NCI-H1436 treated with DMSO at 0.1 percent for 48 hours (cell line): ENCODE measurements at regions not wholly inside any gene's neighbourhood (a gene's known extent, or its start where the extent isn't known, plus 50 kb on each side); places are given as distances from the start of the nearest gene placed in this dataset.
"Not testable (repeated sequence)": the region's sequence is repeated elsewhere in the genome, so short reads cannot be mapped to it uniquely, and the experiment has no call there.

ENCODE experiments used
- DNase-seq: peaks from one replicate; lab custom pipeline; 2025; lab: John Stamatoyannopoulos, UW

GRCh38 chr6:74408844-74409243, 712.8 kb downstream of the CD109 start:
- no peak for DNase-seq

DNA sequence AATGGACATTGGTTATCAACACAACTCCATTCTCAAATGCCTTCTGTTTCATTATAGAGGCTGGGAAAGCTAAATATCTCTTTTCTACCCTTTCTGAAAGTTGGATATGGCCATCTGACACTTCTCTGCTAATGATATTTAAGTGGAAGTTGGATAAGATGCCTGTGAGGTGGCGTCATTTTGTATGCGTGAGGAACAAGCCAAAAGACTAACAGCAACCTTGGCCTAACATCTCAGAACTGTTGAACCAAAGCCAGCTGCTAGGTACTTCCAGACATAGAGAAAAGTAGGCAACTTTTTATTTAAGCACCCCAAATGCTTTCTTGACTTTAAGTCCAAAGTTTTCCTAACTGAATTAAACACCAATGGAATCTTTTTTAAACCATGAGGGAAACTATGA, 708.4 kb downstream of the CD109 start:
- no peak for DNase-seq

- DNase-seq, result no peak
Observed at GRCh38 chr6:74402781-74403180, 706.8 kb downstream of the CD109 start.

- DNase-seq, result not testable (repeated sequence)
Observed at GRCh38 chr6:74378437-74378836, 682.4 kb downstream of the CD109 start.

- no peak for DNase-seq
Observed at GRCh38 chr6:74369556-74369993, 673.6 kb downstream of the CD109 start.

GRCh38 chr6:74368746-74369145, 672.7 kb downstream of the CD109 start:
- DNase-seq, result no peak

DNA sequence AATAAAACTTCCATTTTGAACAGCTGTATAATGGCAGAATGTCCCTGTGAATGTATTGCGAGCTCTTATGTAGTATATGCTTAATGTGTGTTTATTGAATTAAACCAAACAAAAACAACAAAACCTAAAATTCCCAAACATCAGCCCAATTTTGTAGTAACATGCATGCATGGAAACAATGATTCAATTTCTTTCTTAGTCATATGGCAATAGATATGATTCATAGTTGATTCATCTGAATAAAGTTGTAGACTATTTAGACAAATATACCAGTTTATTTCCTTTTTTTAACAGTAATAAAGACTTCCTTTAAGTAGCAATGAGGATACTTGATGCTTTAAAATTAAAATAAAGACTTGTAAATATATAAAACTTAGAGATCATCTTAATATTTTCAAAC, 670.6 kb downstream of the CD109 start:
- DNase-seq, result no peak

- no peak for DNase-seq
Observed at GRCh38 chr6:74362391-74362790, 666.4 kb downstream of the CD109 start.

- no peak for DNase-seq
Observed at GRCh38 chr6:74357321-74357720, 661.3 kb downstream of the CD109 start.

- no peak for DNase-seq
Observed at GRCh38 chr6:74356391-74356790, 660.4 kb downstream of the CD109 start.

DNA sequence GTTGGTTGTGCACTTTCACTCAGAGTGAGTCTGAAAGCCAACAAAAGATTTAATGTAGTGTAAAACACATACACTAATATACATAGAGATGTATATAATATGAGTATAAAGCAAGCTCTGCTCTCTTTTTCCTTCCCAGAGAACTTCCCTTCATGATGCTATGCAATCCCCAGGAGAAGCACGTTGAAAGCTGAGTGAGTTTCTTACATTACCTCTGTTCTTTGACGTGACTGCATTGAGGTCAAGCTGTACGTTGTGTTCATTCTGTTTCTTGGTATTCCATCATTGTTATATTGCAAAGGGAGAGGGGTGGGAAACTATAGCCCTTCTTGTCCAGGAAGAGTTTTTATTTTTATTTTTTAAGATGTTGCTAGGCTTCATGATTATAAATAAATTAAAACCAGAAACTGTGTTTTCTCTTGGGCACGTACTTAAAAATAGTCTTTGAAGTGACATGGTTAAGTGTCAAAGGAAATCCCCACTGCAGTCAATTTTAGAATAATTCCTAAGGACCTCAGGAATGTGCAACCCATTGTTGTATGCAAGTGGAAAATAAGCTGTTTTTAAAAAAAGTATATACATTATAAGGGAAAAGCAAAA, 651.0 kb downstream of the CD109 start:
- DNase-seq, result no peak

- DNase-seq, result no peak
Observed at GRCh38 chr6:74343804-74344203, 647.8 kb downstream of the CD109 start.

- DNase-seq, result not testable (repeated sequence)
Observed at GRCh38 chr6:74343321-74343720, 647.3 kb downstream of the CD109 start.

DNA sequence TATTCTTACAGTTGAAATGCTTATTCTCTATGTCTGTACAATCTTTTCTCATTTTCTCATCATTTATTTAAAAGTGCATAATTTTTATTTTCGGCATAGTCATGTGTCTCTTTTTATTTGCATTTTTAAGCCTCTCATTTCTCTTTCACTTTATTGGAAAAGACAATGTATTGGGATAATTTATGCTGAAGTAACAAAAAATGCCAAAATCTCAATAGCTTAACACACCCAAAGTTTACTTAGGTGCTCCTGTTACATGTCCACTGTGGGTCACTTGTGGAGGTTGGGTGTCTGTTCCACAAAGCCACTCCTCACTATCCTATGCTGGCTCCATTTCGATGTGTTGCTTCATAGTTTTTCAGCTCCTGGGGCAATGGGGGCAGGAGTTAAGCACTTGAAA, 638.7 kb downstream of the CD109 start:
- no peak for DNase-seq

DNA sequence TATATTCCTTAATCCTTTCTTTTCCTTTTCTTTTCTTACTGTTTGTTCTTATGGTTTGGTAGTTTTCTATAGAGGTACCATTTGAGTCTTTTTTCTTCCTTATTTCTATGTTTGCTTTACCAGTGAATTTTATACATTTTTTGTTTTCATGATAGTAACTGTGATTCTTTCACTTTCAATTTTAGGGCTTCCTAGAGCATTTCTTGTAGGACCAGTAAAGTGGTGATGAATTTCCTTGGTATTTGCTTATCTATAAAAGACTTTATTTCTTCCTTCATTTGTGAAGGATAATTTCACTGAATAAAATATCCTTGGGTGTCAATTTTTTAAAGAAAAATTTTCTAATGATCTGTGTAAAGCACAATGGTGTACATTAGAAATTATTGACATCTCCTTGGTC, 637.4 kb downstream of the CD109 start:
- no peak for DNase-seq

- no peak for DNase-seq
Observed at GRCh38 chr6:74320715-74321114, 624.7 kb downstream of the CD109 start.

GRCh38 chr6:74320074-74320473, 624.1 kb downstream of the CD109 start:
- DNase-seq, result no peak

GRCh38 chr6:74319292-74319691, 623.3 kb downstream of the CD109 start:
- DNase-seq, result no peak

DNA sequence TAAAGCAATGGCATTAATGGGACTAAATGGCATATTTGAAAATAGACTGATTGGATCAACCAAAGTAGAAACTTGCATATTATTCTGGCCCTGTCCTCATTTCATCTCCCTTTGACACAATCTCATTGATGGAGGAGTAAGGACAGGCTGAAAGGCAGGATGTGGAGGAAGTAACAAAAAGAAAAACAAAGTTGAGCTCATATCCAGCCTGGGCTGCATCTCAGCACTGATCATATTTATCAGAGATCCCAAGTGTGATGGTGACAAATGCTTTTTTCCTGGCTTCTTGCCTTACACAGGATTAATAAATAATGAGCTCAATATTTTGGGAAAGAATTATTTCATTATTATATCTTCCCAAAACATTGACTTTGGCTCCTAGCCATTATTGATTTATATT, 622.7 kb downstream of the CD109 start:
- DNase-seq, result no peak

DNA sequence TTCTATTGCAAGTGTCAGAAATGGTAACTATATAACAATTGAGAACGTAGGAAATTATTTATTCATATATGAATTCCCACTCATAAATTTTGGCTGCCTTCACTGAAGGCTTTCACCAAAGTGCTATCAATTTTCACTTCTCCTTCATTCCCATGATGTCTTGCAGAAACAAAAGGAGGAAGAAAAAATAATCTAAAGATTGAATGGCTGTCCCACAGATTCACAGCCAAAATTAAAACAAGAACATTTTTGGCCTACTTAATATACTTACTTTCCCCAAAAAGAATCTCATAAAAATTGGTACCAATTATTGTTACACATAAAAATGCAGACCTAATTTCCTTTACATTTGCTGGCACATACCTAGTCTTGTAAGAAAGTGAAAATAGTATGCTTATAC, 616.1 kb downstream of the CD109 start:
- no peak for DNase-seq

DNA sequence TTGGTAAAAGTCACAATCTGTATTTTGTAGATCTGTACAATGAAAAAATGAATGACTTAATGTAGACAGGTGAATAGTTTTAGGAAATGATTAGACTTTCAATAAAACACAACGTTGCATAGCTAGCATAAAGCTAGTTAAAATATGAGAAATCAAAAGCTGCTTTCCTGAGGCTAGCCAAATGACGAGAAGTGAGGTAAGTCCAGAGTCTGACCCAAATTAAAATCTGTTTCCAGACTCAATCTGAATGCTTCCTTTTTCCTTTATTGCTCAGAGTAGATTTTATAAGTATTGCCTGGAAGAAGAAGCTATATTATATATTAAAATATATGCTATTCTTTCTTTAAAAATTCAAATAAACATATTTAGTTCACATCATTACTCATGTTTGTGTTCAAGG, 615.4 kb downstream of the CD109 start:
- no peak for DNase-seq

DNA sequence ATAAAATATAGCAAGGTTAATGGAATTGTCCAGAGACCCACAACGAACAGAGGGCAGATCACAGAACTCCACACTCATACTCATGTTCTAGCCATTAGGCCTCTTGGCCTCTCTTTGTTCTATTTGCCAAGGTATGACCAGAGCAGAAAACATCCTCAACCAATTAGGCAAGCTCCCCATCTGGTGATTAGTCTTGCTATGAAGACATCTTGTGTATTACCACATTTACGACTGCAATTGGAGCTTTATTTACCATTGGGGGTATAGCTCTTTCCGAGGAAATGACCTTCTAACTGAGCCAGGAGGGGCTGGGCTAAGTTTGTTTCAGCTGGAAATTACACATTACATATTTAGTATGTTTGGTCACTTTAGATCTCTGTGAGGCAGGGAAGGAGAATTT, 593.9 kb downstream of the CD109 start:
- DNase-seq, result no peak

- DNase-seq, result no peak
Observed at GRCh38 chr6:74287932-74288331, 591.9 kb downstream of the CD109 start.

DNA sequence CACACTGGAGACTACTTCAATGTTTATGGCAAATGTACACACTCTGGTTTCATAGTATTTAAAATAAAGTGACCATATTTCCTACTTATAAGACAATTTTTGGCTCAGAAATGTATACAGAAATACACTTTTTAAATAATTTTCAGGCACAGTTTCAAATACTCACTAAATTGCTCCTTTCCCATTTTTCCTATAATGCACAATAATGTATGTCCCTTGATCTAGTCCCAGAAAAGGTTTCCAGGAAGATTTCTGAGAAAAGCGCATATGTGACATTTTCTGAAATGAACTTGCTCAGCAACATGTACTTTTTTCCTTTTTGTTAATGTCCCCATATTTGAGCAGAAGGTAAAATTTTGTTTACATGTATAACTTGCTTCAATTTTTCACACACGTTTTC, 591.4 kb downstream of the CD109 start:
- DNase-seq, result no peak

DNA sequence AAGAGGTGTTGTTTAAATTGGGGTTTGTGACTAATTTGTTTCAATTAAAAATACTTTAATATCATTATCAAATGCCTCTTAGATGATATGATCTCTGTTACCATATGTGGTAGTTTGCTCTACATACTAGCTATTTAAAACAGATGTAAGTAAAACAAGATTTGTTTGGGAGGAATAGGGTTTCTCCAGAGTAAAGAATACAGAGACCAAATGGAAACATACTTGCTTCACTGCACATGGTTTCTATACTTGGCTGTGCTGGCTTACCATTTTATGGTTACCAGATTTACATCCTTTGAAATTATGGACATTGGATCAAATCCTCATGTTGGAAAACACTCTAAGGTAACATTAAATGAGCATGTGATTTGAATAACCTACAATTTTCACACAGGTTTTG, 588.3 kb downstream of the CD109 start:
- DNase-seq, result no peak
